MCF 10A (cell line): ENCODE measurements at regions not wholly inside any gene's neighbourhood (a gene's known extent, or its start where the extent isn't known, plus 50 kb on each side); places are given as distances from the start of the nearest gene placed in this dataset.

ENCODE experiments used
- BruUV-seq: library from RNA; stranded (reverse); fragments of 400-500 nt; replicated peaks from 2 replicates; lab custom pipeline; 2021; lab: Mats Ljungman, UMichigan
- CTCF ChIA-PET: fragments of 300-600 bp; sonication (Branson Sonifier 250); formaldehyde crosslinking; extraction: SDS; loops from one replicate; lab custom pipeline; 2021; ENCODE audit warnings: antibody characterized with exemption, inconsistent platforms; lab: Yijun Ruan, JAX
- POLR2A ChIA-PET: fragments of 300-600, 350-650 bp; sonication (Branson Sonifier 250); formaldehyde crosslinking; extraction: SDS; loops from one replicate; lab custom pipeline; 2020; ENCODE audit warnings: antibody characterized with exemption, inconsistent platforms; lab: Yijun Ruan, JAX
- DNase-seq: peaks from one replicate; pipeline ENCODE4 v3.0.0-alpha.2; 2018; ENCODE audit not compliant: unreplicated experiment
- H3K27ac Mint-ChIP-seq: one replicate; pipeline ENCODE4 v1.8.0; 2022; ENCODE audit warnings: mild to moderate bottlenecking, low read depth, mixed read lengths; ENCODE audit not compliant: unreplicated experiment
- H3K27me3 Mint-ChIP-seq: one replicate; pipeline ENCODE4 v1.8.0; 2022; ENCODE audit warnings: mixed read lengths; ENCODE audit not compliant: insufficient read depth, unreplicated experiment
- H3K36me3 Mint-ChIP-seq: one replicate; pipeline ENCODE4 v1.8.0; 2022; ENCODE audit warnings: mild to moderate bottlenecking, moderate library complexity, mixed read lengths; ENCODE audit not compliant: insufficient read depth, unreplicated experiment
- H3K4me1 Mint-ChIP-seq: one replicate; pipeline ENCODE4 v1.8.0; 2022; ENCODE audit warnings: mixed read lengths; ENCODE audit not compliant: insufficient read depth, unreplicated experiment
- H3K4me3 Mint-ChIP-seq: one replicate; pipeline ENCODE4 v1.8.0; 2022; ENCODE audit warnings: mild to moderate bottlenecking, moderate library complexity, mixed read lengths; ENCODE audit not compliant: unreplicated experiment
- H3K9me3 Mint-ChIP-seq: one replicate; pipeline ENCODE4 v1.8.0; 2022; ENCODE audit warnings: mixed read lengths; ENCODE audit not compliant: unreplicated experiment
- CTCF ChIP-seq: fragments of 200-600 bp; IDR thresholded peaks from one replicate; pipeline ENCODE4 v1.8.0; 2022; ENCODE audit warnings: antibody characterized with exemption, mild to moderate bottlenecking; ENCODE audit not compliant: unreplicated experiment
- intact Hi-C: fragments of 100-400 bp; cut with micrococcal nuclease; formaldehyde crosslinking; loops from 2 replicates; pipeline ENCODE4 v1.14.1; 2022

GRCh38 chrX:78213331-78213730, 73.9 kb upstream of the TAF9B start:
- BruUV-seq, result no TSS peak
- H3K4me3 Mint-ChIP-seq, result no peak overlapping the region
- H3K9me3 Mint-ChIP-seq, result peaks cover 29% of the 10 kb centered on the region
- no peak overlapping the region for H3K27ac Mint-ChIP-seq
- DNase-seq, result no peak
- TF ChIP-seq CTCF, result no peak
- intact Hi-C loops, result no loop called here
- CTCF ChIA-PET, result no interaction called here
- H3K4me1 Mint-ChIP-seq, result no peaks in the 10 kb centered on the region
- H3K27me3 Mint-ChIP-seq, result no peaks in the 10 kb centered on the region
- H3K36me3 Mint-ChIP-seq, result peaks cover 5% of the 10 kb centered on the region
- POLR2A ChIA-PET, result no interaction called here

GRCh38 chrX:78199851-78200250, 60.4 kb upstream of the TAF9B start:
- Mint-ChIP-seq H3K27ac (no peak overlapping the region), H3K4me1 (no peaks in the 10 kb centered on the region), H3K4me3 (no peak overlapping the region), H3K27me3 (no peaks in the 10 kb centered on the region), H3K9me3 (peaks cover 18% of the 10 kb centered on the region), H3K36me3 (no peaks in the 10 kb centered on the region)
- DNase-seq, result peak; percentile 39
- intact Hi-C loops, result no loop called here
- no TSS peak for BruUV-seq
- ChIA-PET POLR2A (interaction anchor here (0.6 kb wide), 1 partner anchor 152 kb away, joined by 3 read pairs; no protein-coding TSS in a partner anchor), CTCF (interaction anchor here (0.6 to 1.9 kb wide), 7 partner anchors 15 to 880 kb away, joined by 3 to 8 read pairs (median 4); no protein-coding TSS in a partner anchor)
- peak; percentile 13 for TF ChIP-seq CTCF
